Right ventricle myocardium inferior (tissue), 1 donor: ENCODE measurements at regions not wholly inside any gene's neighbourhood (a gene's known extent, or its start where the extent isn't known, plus 50 kb on each side); places are given as distances from the start of the nearest gene placed in this dataset.
A peak's percentile ranks its signal among the peaks of the same experiment; 100 is the strongest.

Source experiments
- ATAC-seq: fragments of 200-7000 bp; cut with Tn5 transposase; one replicate; pipeline ENCODE4 v1.9.1; 2020; ENCODE audit warnings: mild to moderate bottlenecking, moderate library complexity
- DNase-seq: peaks from one replicate; pipeline ENCODE4 v3.0.0; 2021; ENCODE audit errors: missing footprints
- intact Hi-C: fragments of 100-400 bp; cut with DNase I; formaldehyde crosslinking; loops from one replicate; pipeline ENCODE4 v1.11.0; 2022
- donor health status: DM: no; HTN: yes; CAD: no; lungs with severe emphysema.

GRCh38 chr5:153130296-153130695 lies 360.2 kb upstream of the GRIA1 start:
- no peak for DNase-seq
- intact Hi-C loops: no loop called here
- no peak for ATAC-seq

DNA sequence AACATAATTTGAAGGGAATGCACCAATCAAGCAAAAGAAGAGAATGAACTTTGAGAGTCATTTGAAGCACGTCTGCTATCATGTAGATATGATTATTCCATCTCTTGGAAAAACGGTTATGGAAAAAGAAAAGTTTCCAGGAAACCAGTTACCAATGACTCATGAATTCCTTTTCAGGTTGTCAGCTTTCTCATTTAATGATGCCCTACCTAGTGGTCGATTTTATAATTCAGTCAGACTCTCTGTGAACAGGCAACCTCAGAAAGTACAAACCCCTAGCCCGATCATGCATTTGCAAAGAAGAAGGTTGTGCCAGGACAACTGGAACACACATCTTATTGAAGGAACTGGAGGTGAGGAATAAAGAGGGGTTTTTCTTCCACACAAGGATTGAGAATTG lies 355.1 kb upstream of the GRIA1 start:
- no peak for DNase-seq
- ATAC-seq: no peak
- intact Hi-C loops: no loop called here

DNA sequence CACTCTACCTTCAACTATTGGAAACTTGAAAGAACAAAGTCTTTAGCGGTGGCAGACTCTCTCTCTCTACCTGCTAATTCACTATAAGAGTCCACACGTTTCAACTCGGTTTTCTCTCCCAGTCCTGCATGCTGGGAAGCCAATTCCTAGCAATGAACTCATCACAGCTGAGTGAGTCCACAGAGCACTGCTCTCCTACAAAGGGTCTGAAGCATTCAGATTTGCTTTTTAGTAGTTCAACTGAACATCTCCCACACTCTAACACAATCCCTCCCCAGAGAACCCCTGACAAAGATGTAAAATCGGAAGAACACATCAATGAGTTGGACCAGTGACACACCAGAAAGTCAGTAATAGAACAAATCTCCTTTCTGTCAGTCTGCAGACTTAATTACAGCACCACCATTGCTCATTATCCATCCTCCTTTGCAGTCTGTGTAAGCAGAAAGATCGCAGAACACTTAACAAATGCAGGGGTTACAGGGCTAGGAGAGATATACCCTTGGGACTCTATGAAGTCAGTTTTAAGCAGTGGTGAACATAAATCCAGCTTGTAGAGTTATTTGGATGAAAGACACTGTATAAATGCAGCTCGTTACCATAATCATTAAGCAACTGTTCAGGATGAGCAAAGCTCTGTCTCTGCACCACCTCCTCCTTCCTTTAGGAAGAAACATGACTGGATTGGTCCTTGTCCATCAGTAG lies 353.4 kb upstream of the GRIA1 start:
- ATAC-seq: no peak
- intact Hi-C loops: no loop called here
- DNase-seq: no peak

GRCh38 chr5:153147891-153148623 lies 342.4 kb upstream of the GRIA1 start:
- peak; percentile 46 for ATAC-seq
- DNase-seq: no peak
- intact Hi-C loops: loop anchor here (1.0 to 2.0 kb wide), 2 partner anchors 588 to 615 kb away; no protein-coding TSS in a partner anchor

- DNase-seq (no peak), ATAC-seq (no peak)
- intact Hi-C loops: loop anchor here (1.0 to 2.0 kb wide), 2 partner anchors 588 to 616 kb away; no protein-coding TSS in a partner anchor
These were observed 341.9 kb upstream of the GRIA1 start for GRCh38 chr5:153148624-153148976.

GRCh38 chr5:153151558-153151957 lies 338.9 kb upstream of the GRIA1 start:
- ATAC-seq (no peak), DNase-seq (no peak)
- intact Hi-C loops: no loop called here

DNA sequence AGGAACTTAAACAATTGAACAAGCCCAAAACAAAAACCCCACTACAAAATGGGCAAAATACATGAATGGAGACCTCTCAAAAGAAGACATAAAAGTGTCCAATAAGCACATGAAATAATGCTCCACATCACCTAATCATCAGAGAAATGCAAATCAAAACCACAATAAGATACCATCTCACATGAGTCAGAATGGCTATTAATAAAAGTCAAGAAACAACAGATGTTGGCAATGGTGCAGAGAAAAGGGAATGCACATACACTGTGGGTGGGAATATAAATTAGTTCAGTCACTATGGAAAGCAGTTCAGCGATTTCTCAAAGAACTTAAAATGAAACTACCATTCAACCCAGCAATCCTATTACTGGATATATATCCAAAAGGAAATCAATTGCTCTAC lies 337.4 kb upstream of the GRIA1 start:
- no peak for DNase-seq
- no peak for ATAC-seq
- intact Hi-C loops: no loop called here

GRCh38 chr5:153157156-153157555 lies 333.3 kb upstream of the GRIA1 start:
- no peak for DNase-seq
- no peak for ATAC-seq
- intact Hi-C loops: no loop called here

DNA sequence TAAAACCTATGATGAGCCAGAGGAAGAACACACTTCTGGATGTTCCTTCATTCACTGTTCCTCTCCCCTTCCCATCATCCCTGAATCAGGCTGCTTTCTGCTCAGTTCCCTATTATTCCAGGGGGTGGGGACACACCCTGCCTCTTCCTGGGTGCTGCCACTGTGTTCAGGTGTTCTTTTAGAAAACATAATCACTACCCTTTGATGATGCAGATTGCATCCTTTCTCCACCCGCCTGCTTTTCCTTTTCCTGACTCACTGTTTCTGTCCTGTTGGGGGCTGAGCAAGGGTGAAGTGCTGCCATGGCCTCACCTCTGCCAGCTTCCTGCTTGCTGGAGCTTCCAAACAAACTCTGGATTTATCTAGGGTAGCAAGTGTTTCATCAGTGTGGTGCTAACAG lies 331.9 kb upstream of the GRIA1 start:
- ATAC-seq (no peak), DNase-seq (no peak)
- intact Hi-C loops: no loop called here

DNA sequence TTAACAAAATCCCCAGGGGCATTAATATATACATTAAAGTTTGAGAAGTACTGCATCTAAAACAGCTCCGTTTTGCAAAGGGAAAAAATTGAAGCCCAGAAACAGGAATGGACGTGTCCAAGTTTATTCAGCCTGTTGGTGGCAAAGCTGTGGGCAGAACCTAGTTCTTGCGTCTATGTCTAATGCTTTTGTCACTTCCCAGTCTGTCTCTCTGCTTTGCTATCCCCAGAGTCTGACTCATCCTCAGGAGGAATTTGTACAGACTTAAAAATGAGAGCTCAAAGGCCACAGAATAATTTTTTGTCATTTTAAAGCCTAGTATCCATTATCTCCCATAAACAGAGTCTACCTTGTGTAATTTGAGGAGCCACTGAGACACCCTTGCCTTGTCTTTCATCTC lies 330.9 kb upstream of the GRIA1 start:
- intact Hi-C loops: no loop called here
- ATAC-seq (no peak), DNase-seq (no peak)

DNA sequence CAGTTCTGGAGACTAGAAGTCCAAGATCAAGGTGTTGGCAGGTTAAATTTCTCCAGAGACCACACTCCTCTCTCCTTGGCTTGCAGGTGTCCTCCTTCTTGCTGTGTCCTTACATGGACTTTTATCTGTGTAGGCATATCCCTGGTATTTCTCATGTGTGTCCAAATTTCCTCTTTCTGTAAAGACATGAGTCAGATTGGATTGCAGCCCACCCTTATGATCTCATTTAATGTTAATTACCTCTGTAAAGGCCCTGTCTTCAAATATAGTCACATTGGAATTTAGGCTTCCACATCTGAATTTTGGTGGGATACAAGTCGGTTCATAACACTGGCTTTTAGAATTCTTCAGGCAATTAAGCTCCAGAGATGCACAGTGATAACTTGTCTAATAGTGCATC lies 322.2 kb upstream of the GRIA1 start:
- intact Hi-C loops: no loop called here
- ATAC-seq (no peak), DNase-seq (no peak)

DNA sequence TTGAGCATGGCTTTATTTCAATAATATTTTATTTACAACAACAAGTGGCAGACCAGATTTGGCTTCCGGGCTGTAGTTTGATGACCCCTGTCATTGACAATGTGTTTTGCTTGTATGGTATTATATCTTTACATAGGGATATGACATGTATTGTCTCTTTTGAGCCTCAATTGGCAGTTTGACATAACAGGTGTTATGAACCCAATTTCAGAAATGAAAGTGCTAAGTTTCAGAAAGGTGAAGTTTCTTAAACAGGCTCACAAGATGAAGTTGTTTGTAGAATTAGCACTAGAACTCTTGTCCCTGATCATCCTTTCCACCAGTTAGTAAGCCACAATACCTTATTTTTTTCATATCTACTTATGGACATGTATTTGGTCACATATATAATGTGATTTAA lies 303.0 kb upstream of the GRIA1 start:
- no peak for DNase-seq
- intact Hi-C loops: no loop called here
- ATAC-seq: no peak

- ATAC-seq (no peak), DNase-seq (no peak)
- intact Hi-C loops: no loop called here
These were observed 284.1 kb upstream of the GRIA1 start for GRCh38 chr5:153206361-153206760.

- ATAC-seq (no peak), DNase-seq (no peak)
- intact Hi-C loops: no loop called here
These were observed 281.5 kb upstream of the GRIA1 start for GRCh38 chr5:153209016-153209415.

DNA sequence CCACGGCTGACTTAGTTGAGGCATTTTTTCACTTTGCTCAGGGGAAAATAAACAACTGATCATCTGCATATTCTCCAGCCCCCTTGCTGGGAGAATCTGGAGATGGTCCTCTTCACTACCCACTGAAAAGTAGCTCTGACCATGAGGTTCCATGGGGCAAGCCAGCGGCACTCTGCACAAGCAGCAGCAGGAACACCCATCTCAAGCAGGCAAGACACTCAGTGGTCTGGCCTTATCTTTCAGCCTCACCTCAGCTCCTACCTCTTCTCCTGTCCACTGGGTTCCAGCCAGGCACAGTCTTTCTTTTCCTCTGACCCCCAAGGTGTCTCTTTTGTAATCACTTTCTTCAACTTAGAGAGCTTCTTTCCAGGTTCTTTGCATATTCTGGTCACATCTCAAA lies 280.8 kb upstream of the GRIA1 start:
- intact Hi-C loops: no loop called here
- no peak for ATAC-seq
- DNase-seq: no peak

- intact Hi-C loops: no loop called here
- ATAC-seq: no peak
These were observed 279.4 kb upstream of the GRIA1 start for GRCh38 chr5:153211076-153211475.

GRCh38 chr5:153212471-153212870 lies 278.0 kb upstream of the GRIA1 start:
- intact Hi-C loops: no loop called here
- DNase-seq: no peak
- no peak for ATAC-seq

More at GRCh38 chr5:153211076-153211475, 279.4 kb upstream of the GRIA1 start:
- DNase-seq: no peak

DNA sequence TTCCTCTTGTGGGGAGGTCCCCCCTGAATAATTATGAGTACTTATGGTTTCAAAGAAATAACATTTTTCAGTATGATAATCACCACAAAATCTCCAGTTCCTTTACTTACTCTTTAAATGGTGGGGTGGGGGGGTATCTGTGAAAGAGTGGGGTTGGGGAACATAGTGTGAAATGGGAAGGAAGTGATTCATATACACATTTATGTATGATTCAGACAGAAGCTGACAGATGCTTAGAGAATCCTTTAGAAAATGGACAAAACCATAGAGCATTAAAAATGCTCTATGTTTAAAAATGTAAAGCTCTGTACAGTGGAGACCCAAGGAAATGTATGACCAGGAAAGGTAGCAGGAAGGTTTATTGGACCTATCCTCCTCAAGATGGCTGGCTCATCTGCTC lies 267.5 kb upstream of the GRIA1 start:
- DNase-seq: no peak
- ATAC-seq: no peak
- intact Hi-C loops: no loop called here

DNA sequence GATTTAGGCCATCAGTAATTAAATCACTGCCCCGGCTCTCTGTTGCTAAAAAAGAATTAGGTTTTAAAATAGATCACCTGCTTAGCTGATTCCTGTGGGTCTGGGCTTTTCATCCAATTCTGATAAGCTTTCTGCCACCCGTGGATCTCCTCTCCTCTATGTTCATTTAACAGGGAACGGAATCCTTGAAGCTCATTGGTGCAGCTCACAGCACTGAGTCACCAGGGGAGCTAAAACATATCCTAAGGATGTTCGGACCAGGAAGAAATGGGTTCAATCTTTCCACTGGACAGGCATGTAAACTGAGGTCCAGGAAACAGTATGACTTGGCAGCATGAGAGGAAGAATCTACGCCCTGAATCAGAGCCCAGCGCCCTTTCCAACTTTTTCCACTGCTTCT lies 267.1 kb upstream of the GRIA1 start:
- intact Hi-C loops: no loop called here
- ATAC-seq (no peak), DNase-seq (no peak)

DNA sequence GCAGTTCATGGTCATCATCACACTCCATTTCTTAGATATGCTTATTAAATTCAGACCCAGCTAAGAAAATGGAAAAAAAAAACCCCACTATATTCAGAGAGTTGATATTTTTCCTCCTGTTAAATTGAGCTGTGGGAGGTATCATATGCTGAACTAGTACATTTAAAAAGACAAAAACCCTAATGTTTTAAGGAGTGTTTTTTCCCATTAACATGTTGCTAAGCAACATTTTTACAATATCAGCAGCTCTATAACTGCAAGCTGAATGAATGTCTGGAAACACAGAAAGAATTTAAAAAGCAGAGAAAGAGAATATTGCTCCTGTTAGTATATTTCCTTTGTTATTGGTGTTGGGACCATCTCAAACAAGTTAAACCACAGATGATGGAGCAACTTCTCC lies 265.8 kb upstream of the GRIA1 start:
- DNase-seq (no peak), ATAC-seq (no peak)
- intact Hi-C loops: no loop called here

DNA sequence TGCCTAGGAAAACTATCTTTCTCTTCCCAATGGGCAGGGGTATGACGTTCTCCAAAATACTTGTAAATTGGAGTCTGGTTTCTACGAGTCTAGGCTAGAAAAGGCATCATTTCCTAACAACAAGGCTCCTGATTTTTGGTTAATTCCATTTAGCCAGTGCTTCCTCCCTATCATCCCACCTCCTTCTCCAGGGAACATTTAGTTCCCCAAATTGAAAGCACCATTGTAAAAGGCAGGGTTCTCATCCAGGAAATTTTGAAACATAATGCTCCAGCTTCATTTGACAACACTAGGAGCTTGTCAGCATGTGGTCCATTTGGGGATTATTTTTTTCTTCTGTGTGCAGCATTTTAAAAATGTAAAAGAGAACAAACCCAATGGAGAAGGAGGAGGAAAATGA lies 256.5 kb upstream of the GRIA1 start:
- ATAC-seq: peak; percentile 85

More for the DNA sequence above, 256.5 kb upstream of the GRIA1 start:
- intact Hi-C loops: no loop called here
- DNase-seq: no peak
